ENCODE measurements at regions not wholly inside any gene's neighbourhood (a gene's known extent, or its start where the extent isn't known, plus 50 kb on each side); places are given as distances from the start of the nearest gene placed in this dataset.

- DNase-seq, result no peak
These were observed 101.1 kb downstream of the UBIAD1 start for GRCh38 chr1:11373895-11374747.

- no peak for DNase-seq
These were observed 101.7 kb downstream of the UBIAD1 start for GRCh38 chr1:11374748-11375110.

- no peak for DNase-seq
These were observed 101.9 kb upstream of the DISP3 start for GRCh38 chr1:11377001-11377583.

GRCh38 chr1:11377954-11378353 is 101.0 kb upstream of the DISP3 start:
- DNase-seq, result no peak

- no peak for DNase-seq
These were observed 99.1 kb upstream of the DISP3 start for GRCh38 chr1:11379851-11380250.

GRCh38 chr1:11380500-11380899 is 98.5 kb upstream of the DISP3 start:
- no peak for DNase-seq

- DNase-seq, result no peak
These were observed 95.3 kb upstream of the DISP3 start for GRCh38 chr1:11383553-11384169.

GRCh38 chr1:11384170-11384554 is 94.8 kb upstream of the DISP3 start:
- no peak for DNase-seq

GRCh38 chr1:11387829-11388228 is 91.1 kb upstream of the DISP3 start:
- DNase-seq, result no peak

GRCh38 chr1:11388617-11389016 is 90.3 kb upstream of the DISP3 start:
- DNase-seq, result no peak

GRCh38 chr1:11391327-11391726 is 87.6 kb upstream of the DISP3 start:
- no peak for DNase-seq

GRCh38 chr1:11391886-11392285 is 87.1 kb upstream of the DISP3 start:
- no peak for DNase-seq

- no peak for DNase-seq
These were observed 84.2 kb upstream of the DISP3 start for GRCh38 chr1:11394592-11395245.

- no peak for DNase-seq
These were observed 83.3 kb upstream of the DISP3 start for GRCh38 chr1:11395616-11396015.

GRCh38 chr1:11397151-11397901 is 81.6 kb upstream of the DISP3 start:
- no peak for DNase-seq

GRCh38 chr1:11399250-11399649 is 79.7 kb upstream of the DISP3 start:
- no peak for DNase-seq

GRCh38 chr1:11400155-11400554 is 78.8 kb upstream of the DISP3 start:
- no peak for DNase-seq

- DNase-seq, result no peak
These were observed 78.4 kb upstream of the DISP3 start for GRCh38 chr1:11400567-11400966.

GRCh38 chr1:11406845-11407244 is 72.1 kb upstream of the DISP3 start:
- DNase-seq, result no peak

GRCh38 chr1:11407301-11407994 is 71.5 kb upstream of the DISP3 start:
- no peak for DNase-seq

GRCh38 chr1:11412141-11412540 is 66.8 kb upstream of the DISP3 start:
- DNase-seq, result no peak
